ENCODE measurements at regions not wholly inside any gene's neighbourhood (a gene's known extent, or its start where the extent isn't known, plus 50 kb on each side); places are given as distances from the start of the nearest gene placed in this dataset.

GRCh38 chr10:60677531-60678129 is 100.6 kb upstream of the CDK1 start:
- TF ChIP-seq CTCF (IDR thresholded peaks at IDR 0.05; ENCODE audit: low read depth, low read length, missing control alignments), result no peak
- in situ Hi-C loops (cut with HindIII; ENCODE audit: low sequenced_read_pairs), result no loop called here
- no peak for DNase-seq (ENCODE audit: low read depth)
- H3K4me3 ChIP-seq (ENCODE audit: low read depth, low read length), result no peak overlapping the region

GRCh38 chr10:60675236-60675635 is 103.0 kb upstream of the CDK1 start:
- no peak overlapping the region for H3K4me3 ChIP-seq (ENCODE audit: low read depth, low read length)
- in situ Hi-C loops (cut with HindIII; ENCODE audit: low sequenced_read_pairs), result no loop called here
- TF ChIP-seq CTCF (IDR thresholded peaks at IDR 0.05; ENCODE audit: low read depth, low read length, missing control alignments), result no peak
- DNase-seq (ENCODE audit: low read depth), result no peak

- no peak for TF ChIP-seq CTCF (IDR thresholded peaks at IDR 0.05; ENCODE audit: low read depth, low read length, missing control alignments)
- no peak for DNase-seq (ENCODE audit: low read depth)
- no peak overlapping the region for H3K4me3 ChIP-seq (ENCODE audit: low read depth, low read length)
- in situ Hi-C loops (cut with HindIII; ENCODE audit: low sequenced_read_pairs), result no loop called here
These were observed 108.8 kb upstream of the CDK1 start for GRCh38 chr10:60669501-60669900.

GRCh38 chr10:60666221-60666620 is 112.1 kb upstream of the CDK1 start:
- in situ Hi-C loops (cut with HindIII; ENCODE audit: low sequenced_read_pairs), result no loop called here
- no peak overlapping the region for H3K4me3 ChIP-seq (ENCODE audit: low read depth, low read length)
- DNase-seq (ENCODE audit: low read depth), result no peak
- no peak for TF ChIP-seq CTCF (IDR thresholded peaks at IDR 0.05; ENCODE audit: low read depth, low read length, missing control alignments)

- no peak for DNase-seq (ENCODE audit: low read depth)
- no peak for TF ChIP-seq CTCF (IDR thresholded peaks at IDR 0.05; ENCODE audit: low read depth, low read length, missing control alignments)
- no peak overlapping the region for H3K4me3 ChIP-seq (ENCODE audit: low read depth, low read length)
- in situ Hi-C loops (cut with HindIII; ENCODE audit: low sequenced_read_pairs), result no loop called here
These were observed 113.4 kb upstream of the CDK1 start for GRCh38 chr10:60664859-60665258.

- no peak for DNase-seq (ENCODE audit: low read depth)
- no peak for TF ChIP-seq CTCF (IDR thresholded peaks at IDR 0.05; ENCODE audit: low read depth, low read length, missing control alignments)
- in situ Hi-C loops (cut with HindIII; ENCODE audit: low sequenced_read_pairs), result no loop called here
- H3K4me3 ChIP-seq (ENCODE audit: low read depth, low read length), result no peak overlapping the region
These were observed 114.4 kb upstream of the CDK1 start for GRCh38 chr10:60663850-60664249.

Measured in astrocyte of the cerebellum (primary cell).